SU-DHL-6 (cell line): ENCODE measurements at regions not wholly inside any gene's neighbourhood (a gene's known extent, or its start where the extent isn't known, plus 50 kb on each side); places are given as distances from the start of the nearest gene placed in this dataset.

ENCODE experiments used
- H2AFZ ChIP-seq: fragments of 200-600 bp; sonication (generic); 2 replicates; pipeline ENCODE4 v1.6.1; 2014; ENCODE audit warnings: low read depth, mild to moderate bottlenecking, moderate library complexity, mixed read lengths, antibody characterized with exemption, low read length; ENCODE audit not compliant: severe bottlenecking
- H3F3A ChIP-seq: fragments of 200-600 bp; shearing (Covaris generic); 2 replicates; pipeline ENCODE4 v1.6.0; 2016; ENCODE audit warnings: antibody characterized with exemption, mild to moderate bottlenecking; ENCODE audit not compliant: insufficient read depth
- H3K27ac ChIP-seq: fragments of 200-600 bp; sonication (generic); 2 replicates; pipeline ENCODE4 v1.5.1; 2016; ENCODE audit warnings: low read depth, mild to moderate bottlenecking, low read length, moderate library complexity, mixed read lengths
- H3K27me3 ChIP-seq: fragments of 200-600 bp; sonication (generic), shearing (Covaris generic); 2 replicates; pipeline ENCODE4 v1.6.0; 2014; ENCODE audit warnings: mild to moderate bottlenecking, low read length
- H3K36me3 ChIP-seq: fragments of 200-600 bp; sonication (generic); 2 replicates; pipeline ENCODE4 v1.6.1; 2014; ENCODE audit warnings: mild to moderate bottlenecking, low read length, mixed read lengths
- H3K4me2 ChIP-seq: fragments of 300-600, 200-600 bp; shearing (Covaris generic), sonication (generic); 2 replicates; pipeline ENCODE4 v1.6.0; 2014; ENCODE audit warnings: low read length, low read depth, mild to moderate bottlenecking; ENCODE audit not compliant: poor library complexity, severe bottlenecking
- H3K4me3 ChIP-seq: fragments of 200-600 bp; sonication (generic); 2 replicates; pipeline ENCODE4 v1.5.1; 2014; ENCODE audit warnings: antibody characterized with exemption, low read length, mild to moderate bottlenecking, mixed read lengths; ENCODE audit not compliant: insufficient read depth, poor library complexity, severe bottlenecking
- H3K79me2 ChIP-seq: fragments of 200-600 bp; sonication (generic); 2 replicates; pipeline ENCODE4 v1.6.1; 2014; ENCODE audit warnings: mild to moderate bottlenecking, low read length, moderate library complexity; ENCODE audit not compliant: insufficient read depth
- H3K9ac ChIP-seq: fragments of 200-600 bp; sonication (generic); 2 replicates; pipeline ENCODE4 v1.7.0; 2014; ENCODE audit warnings: mild to moderate bottlenecking, low read length
- H3K9me2 ChIP-seq: fragments of 200-600 bp; sonication (generic); replicated peaks from 2 replicates; pipeline ENCODE4 v1.6.1; 2014; ENCODE audit warnings: low read length; ENCODE audit not compliant: insufficient read depth
- H3K9me3 ChIP-seq: fragments of 200-600 bp; sonication (generic); 2 replicates; pipeline ENCODE4 v1.6.1; 2014; ENCODE audit warnings: low read length, mixed read lengths; ENCODE audit not compliant: insufficient read depth
- H4K20me1 ChIP-seq: fragments of 200-600 bp; sonication (generic); 2 replicates; pipeline ENCODE4 v1.6.1; 2014; ENCODE audit warnings: low read depth, mild to moderate bottlenecking, antibody characterized with exemption, low read length, moderate library complexity, mixed read lengths
- CTCF ChIP-seq: fragments of 200-600 bp; sonication (generic); IDR thresholded peaks from one replicate; pipeline ENCODE4 v1.5.1; 2017; ENCODE audit warnings: antibody characterized with exemption, mild to moderate bottlenecking, low read length, moderate library complexity; ENCODE audit not compliant: insufficient read depth, poor library complexity, severe bottlenecking
- EZH2phosphoT487 ChIP-seq: fragments of 200-600 bp; sonication (generic), shearing (Covaris generic); conservative IDR thresholded peaks from 2 replicates; pipeline ENCODE4 v1.6.1; 2018; ENCODE audit warnings: mild to moderate bottlenecking, antibody characterized with exemption, low read length, moderate library complexity, mixed read lengths

- Histone ChIP-seq H3K79me2 (no peaks in the 10 kb centered on the region), H3K9me3 (no peaks in the 10 kb centered on the region), H3F3A (no peaks in the 10 kb centered on the region), H3K9ac (no peak overlapping the region), H3K4me2 (no peak overlapping the region), H3K27ac (no peak overlapping the region), H3K4me3 (no peak overlapping the region), H3K9me2 (no peaks in the 10 kb centered on the region), H3K36me3 (no peaks in the 10 kb centered on the region), H4K20me1 (no peaks in the 10 kb centered on the region), H2AFZ (no peak overlapping the region), H3K27me3 (no peaks in the 10 kb centered on the region)
- TF ChIP-seq EZH2phosphoT487 (no peak), CTCF (no peak)
These were observed 264.1 kb downstream of the SEC23A start for GRCh38 chr14:38838979-38839323.

- Histone ChIP-seq H3K27me3 (no peaks in the 10 kb centered on the region), H3F3A (no peaks in the 10 kb centered on the region), H3K79me2 (no peaks in the 10 kb centered on the region), H3K9me2 (no peaks in the 10 kb centered on the region), H4K20me1 (no peaks in the 10 kb centered on the region), H3K4me2 (no peak overlapping the region), H3K4me3 (no peak overlapping the region), H3K9ac (no peak overlapping the region), H3K27ac (no peak overlapping the region), H3K36me3 (no peaks in the 10 kb centered on the region), H3K9me3 (no peaks in the 10 kb centered on the region), H2AFZ (no peak overlapping the region)
- TF ChIP-seq EZH2phosphoT487 (no peak), CTCF (no peak)
These were observed 264.7 kb downstream of the SEC23A start for GRCh38 chr14:38838049-38838978.

GRCh38 chr14:38837343-38838048 lies 265.5 kb downstream of the SEC23A start:
- Histone ChIP-seq H3K4me2 (no peak overlapping the region), H3K9me2 (no peaks in the 10 kb centered on the region), H3K27ac (no peak overlapping the region), H3K79me2 (no peaks in the 10 kb centered on the region), H3K9ac (no peak overlapping the region), H3K27me3 (no peaks in the 10 kb centered on the region), H3K4me3 (no peak overlapping the region), H4K20me1 (no peaks in the 10 kb centered on the region), H3K36me3 (no peaks in the 10 kb centered on the region), H2AFZ (no peak overlapping the region), H3K9me3 (no peaks in the 10 kb centered on the region), H3F3A (no peaks in the 10 kb centered on the region)
- TF ChIP-seq CTCF (no peak), EZH2phosphoT487 (no peak)
